ENCODE measurements at regions not wholly inside any gene's neighbourhood (a gene's known extent, or its start where the extent isn't known, plus 50 kb on each side); places are given as distances from the start of the nearest gene placed in this dataset.

GRCh38 chr5:93870649-93871048, 129.2 kb upstream of the POU5F2 start (continued):
- TF ChIP-seq, protein P1, sequence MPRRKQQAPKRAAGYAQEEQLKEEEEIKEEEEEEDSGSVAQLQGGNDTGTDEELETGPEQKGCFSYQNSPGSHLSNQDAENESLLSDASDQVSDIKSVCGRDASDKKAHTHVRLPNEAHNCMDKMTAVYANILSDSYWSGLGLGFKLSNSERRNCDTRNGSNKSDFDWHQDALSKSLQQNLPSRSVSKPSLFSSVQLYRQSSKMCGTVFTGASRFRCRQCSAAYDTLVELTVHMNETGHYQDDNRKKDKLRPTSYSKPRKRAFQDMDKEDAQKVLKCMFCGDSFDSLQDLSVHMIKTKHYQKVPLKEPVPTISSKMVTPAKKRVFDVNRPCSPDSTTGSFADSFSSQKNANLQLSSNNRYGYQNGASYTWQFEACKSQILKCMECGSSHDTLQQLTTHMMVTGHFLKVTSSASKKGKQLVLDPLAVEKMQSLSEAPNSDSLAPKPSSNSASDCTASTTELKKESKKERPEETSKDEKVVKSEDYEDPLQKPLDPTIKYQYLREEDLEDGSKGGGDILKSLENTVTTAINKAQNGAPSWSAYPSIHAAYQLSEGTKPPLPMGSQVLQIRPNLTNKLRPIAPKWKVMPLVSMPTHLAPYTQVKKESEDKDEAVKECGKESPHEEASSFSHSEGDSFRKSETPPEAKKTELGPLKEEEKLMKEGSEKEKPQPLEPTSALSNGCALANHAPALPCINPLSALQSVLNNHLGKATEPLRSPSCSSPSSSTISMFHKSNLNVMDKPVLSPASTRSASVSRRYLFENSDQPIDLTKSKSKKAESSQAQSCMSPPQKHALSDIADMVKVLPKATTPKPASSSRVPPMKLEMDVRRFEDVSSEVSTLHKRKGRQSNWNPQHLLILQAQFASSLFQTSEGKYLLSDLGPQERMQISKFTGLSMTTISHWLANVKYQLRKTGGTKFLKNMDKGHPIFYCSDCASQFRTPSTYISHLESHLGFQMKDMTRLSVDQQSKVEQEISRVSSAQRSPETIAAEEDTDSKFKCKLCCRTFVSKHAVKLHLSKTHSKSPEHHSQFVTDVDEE (CRISPR knock-in tag; IDR thresholded peaks at IDR 0.05): no peak
- TF ChIP-seq, protein P2, sequence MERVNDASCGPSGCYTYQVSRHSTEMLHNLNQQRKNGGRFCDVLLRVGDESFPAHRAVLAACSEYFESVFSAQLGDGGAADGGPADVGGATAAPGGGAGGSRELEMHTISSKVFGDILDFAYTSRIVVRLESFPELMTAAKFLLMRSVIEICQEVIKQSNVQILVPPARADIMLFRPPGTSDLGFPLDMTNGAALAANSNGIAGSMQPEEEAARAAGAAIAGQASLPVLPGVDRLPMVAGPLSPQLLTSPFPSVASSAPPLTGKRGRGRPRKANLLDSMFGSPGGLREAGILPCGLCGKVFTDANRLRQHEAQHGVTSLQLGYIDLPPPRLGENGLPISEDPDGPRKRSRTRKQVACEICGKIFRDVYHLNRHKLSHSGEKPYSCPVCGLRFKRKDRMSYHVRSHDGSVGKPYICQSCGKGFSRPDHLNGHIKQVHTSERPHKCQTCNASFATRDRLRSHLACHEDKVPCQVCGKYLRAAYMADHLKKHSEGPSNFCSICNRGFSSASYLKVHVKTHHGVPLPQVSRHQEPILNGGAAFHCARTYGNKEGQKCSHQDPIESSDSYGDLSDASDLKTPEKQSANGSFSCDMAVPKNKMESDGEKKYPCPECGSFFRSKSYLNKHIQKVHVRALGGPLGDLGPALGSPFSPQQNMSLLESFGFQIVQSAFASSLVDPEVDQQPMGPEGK (CRISPR knock-in tag; IDR thresholded peaks at IDR 0.05; ENCODE audit: borderline replicate concordance): 0 out of 2 replicates have a peak, but pooled peaks have one; percentile 23

- TF ChIP-seq ARNTL (CRISPR knock-in tag; IDR thresholded peaks at IDR 0.05; ENCODE audit: borderline replicate concordance, low read depth) (no peak), TOX (CRISPR knock-in tag; IDR thresholded peaks at IDR 0.05; ENCODE audit: borderline replicate concordance) (no peak), ZC3H10 (CRISPR knock-in tag; IDR thresholded peaks at IDR 0.05) (no peak), CREB5 (CRISPR knock-in tag; IDR thresholded peaks at IDR 0.05; ENCODE audit: low read depth) (no peak), GLIS3 (CRISPR knock-in tag; IDR thresholded peaks at IDR 0.05) (no peak), ZNF8 (CRISPR knock-in tag; IDR thresholded peaks at IDR 0.05) (no peak), ZFP30 (CRISPR knock-in tag; IDR thresholded peaks at IDR 0.05) (no peak), ZNF70 (CRISPR knock-in tag; IDR thresholded peaks at IDR 0.05) (no peak), ISL1 (CRISPR knock-in tag; IDR thresholded peaks at IDR 0.05) (no peak), TCF4 (CRISPR knock-in tag; IDR thresholded peaks at IDR 0.05; ENCODE audit: borderline replicate concordance) (no peak), ZNF565 (CRISPR knock-in tag; conservative IDR thresholded peaks at IDR 0.05; ENCODE audit: low read depth) (no peak), POU6F1 (CRISPR knock-in tag; IDR thresholded peaks at IDR 0.05; ENCODE audit: borderline replicate concordance, low read depth) (no peak), BACH2 (CRISPR knock-in tag; IDR thresholded peaks at IDR 0.05; ENCODE audit: borderline replicate concordance) (no peak), OSR1 (CRISPR knock-in tag; IDR thresholded peaks at IDR 0.05) (no peak), ZFP3 (CRISPR knock-in tag; IDR thresholded peaks at IDR 0.05) (no peak), PPARA (CRISPR knock-in tag; IDR thresholded peaks at IDR 0.05; ENCODE audit: borderline replicate concordance) (no peak)
- TF ChIP-seq, protein P2 (CRISPR knock-in tag; IDR thresholded peaks at IDR 0.05; ENCODE audit: borderline replicate concordance): no peak
- TF ChIP-seq, protein P1 (CRISPR knock-in tag; IDR thresholded peaks at IDR 0.05): no peak
- no peak for ATAC-seq
Observed at GRCh38 chr5:93868851-93869250, 127.5 kb upstream of the POU5F2 start.
